DOHH2 (cell line): ENCODE measurements at regions not wholly inside any gene's neighbourhood (a gene's known extent, or its start where the extent isn't known, plus 50 kb on each side); places are given as distances from the start of the nearest gene placed in this dataset.

Experiments used
- H3F3A ChIP-seq: fragments of 200-600 bp; sonication (generic), shearing (Covaris generic); 2 replicates; pipeline ENCODE4 v1.6.0; 2016; ENCODE audit warnings: antibody characterized with exemption, mild to moderate bottlenecking; ENCODE audit not compliant: control insufficient read depth, insufficient read depth
- H3K27ac ChIP-seq: fragments of 200-600 bp; sonication (generic); 2 replicates; pipeline ENCODE4 v1.5.1; 2014; ENCODE audit warnings: low read depth, mild to moderate bottlenecking, low read length, moderate library complexity
- H3K27me3 ChIP-seq: fragments of 200-600 bp; sonication (generic); 2 replicates; pipeline ENCODE4 v1.6.1; 2014; ENCODE audit warnings: mild to moderate bottlenecking, low read length, mixed read lengths; ENCODE audit not compliant: control insufficient read depth
- H3K36me3 ChIP-seq: fragments of 200-600 bp; sonication (generic); 2 replicates; pipeline ENCODE4 v1.6.1; 2014; ENCODE audit warnings: mild to moderate bottlenecking, low read length, moderate library complexity, mixed read lengths; ENCODE audit not compliant: control insufficient read depth
- H3K4me1 ChIP-seq: fragments of 200-600 bp; sonication (generic); 2 replicates; pipeline ENCODE4 v1.6.1; 2014; ENCODE audit warnings: mild to moderate bottlenecking, low read length, mixed read lengths; ENCODE audit not compliant: control insufficient read depth
- H3K4me2 ChIP-seq: fragments of 200-600 bp; sonication (generic); 2 replicates; pipeline ENCODE4 v1.6.0; 2014; ENCODE audit warnings: mild to moderate bottlenecking, low read length, moderate library complexity
- H3K4me3 ChIP-seq: fragments of 200-600 bp; sonication (generic); 2 replicates; pipeline ENCODE4 v1.5.1; 2014; ENCODE audit warnings: mild to moderate bottlenecking, low read length, mixed read lengths
- H3K79me2 ChIP-seq: fragments of 200-600 bp; sonication (generic); 2 replicates; pipeline ENCODE4 v1.6.1; 2014; ENCODE audit warnings: mild to moderate bottlenecking, low read length, mixed read lengths; ENCODE audit not compliant: control insufficient read depth
- H3K9me2 ChIP-seq: fragments of 200-600 bp; sonication (generic); replicated peaks from 2 replicates; pipeline ENCODE4 v1.6.1; 2014; ENCODE audit warnings: mild to moderate bottlenecking, low read length, mixed read lengths; ENCODE audit not compliant: control insufficient read depth
- H3K9me3 ChIP-seq: fragments of 200-600 bp; sonication (generic); 2 replicates; pipeline ENCODE4 v1.6.1; 2014; ENCODE audit warnings: antibody characterized with exemption, low read length, mixed read lengths; ENCODE audit not compliant: control insufficient read depth, insufficient read depth
- H4K20me1 ChIP-seq: fragments of 200-600 bp; sonication (generic); 2 replicates; pipeline ENCODE4 v1.6.0; 2014; ENCODE audit warnings: low read depth, mild to moderate bottlenecking, antibody characterized with exemption, low read length, moderate library complexity; ENCODE audit not compliant: control insufficient read depth, insufficient read depth
- EZH2phosphoT487 ChIP-seq: fragments of 200-600 bp; sonication (generic); IDR thresholded peaks from 2 replicates; pipeline ENCODE4 v1.6.1; 2017; ENCODE audit warnings: borderline replicate concordance, mild to moderate bottlenecking, antibody characterized with exemption, low read length, moderate library complexity, mixed read lengths
- TF ChIP-seq, protein P1 (sequence below): fragments of 200-600 bp; sonication (generic); IDR thresholded peaks from one replicate; pipeline ENCODE4 v1.5.1; 2014; ENCODE audit warnings: antibody characterized with exemption, mild to moderate bottlenecking, low read depth, low read length; ENCODE audit not compliant: poor library complexity, severe bottlenecking

DNA sequence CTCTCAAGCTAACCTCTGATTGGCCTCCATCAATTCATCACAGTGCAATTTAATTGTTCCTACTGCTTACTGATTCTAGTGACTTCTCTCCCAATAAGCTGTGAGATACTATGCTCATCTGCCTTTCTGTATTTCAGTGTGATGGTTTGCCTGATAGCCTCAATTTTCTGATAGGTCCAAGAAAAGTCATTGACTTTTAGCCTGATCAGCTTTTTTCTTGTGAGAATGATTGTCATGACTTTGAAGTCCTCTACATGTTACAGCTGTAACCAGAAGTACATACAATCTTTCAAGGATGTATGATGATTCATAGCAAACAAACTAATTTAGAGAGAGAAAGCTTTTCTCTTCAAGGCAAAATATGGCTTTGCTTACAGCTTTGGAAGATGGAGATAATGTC is 463.8 kb upstream of the CNTN3 start:
- no peaks in the 10 kb centered on the region for H3K79me2 ChIP-seq
- H3K4me3 ChIP-seq, result no peak overlapping the region
- no peaks in the 10 kb centered on the region for H3F3A ChIP-seq
- no peaks in the 10 kb centered on the region for H3K36me3 ChIP-seq
- no peak overlapping the region for H3K4me2 ChIP-seq
- no peaks in the 10 kb centered on the region for H3K9me2 ChIP-seq
- TF ChIP-seq, protein P1, sequence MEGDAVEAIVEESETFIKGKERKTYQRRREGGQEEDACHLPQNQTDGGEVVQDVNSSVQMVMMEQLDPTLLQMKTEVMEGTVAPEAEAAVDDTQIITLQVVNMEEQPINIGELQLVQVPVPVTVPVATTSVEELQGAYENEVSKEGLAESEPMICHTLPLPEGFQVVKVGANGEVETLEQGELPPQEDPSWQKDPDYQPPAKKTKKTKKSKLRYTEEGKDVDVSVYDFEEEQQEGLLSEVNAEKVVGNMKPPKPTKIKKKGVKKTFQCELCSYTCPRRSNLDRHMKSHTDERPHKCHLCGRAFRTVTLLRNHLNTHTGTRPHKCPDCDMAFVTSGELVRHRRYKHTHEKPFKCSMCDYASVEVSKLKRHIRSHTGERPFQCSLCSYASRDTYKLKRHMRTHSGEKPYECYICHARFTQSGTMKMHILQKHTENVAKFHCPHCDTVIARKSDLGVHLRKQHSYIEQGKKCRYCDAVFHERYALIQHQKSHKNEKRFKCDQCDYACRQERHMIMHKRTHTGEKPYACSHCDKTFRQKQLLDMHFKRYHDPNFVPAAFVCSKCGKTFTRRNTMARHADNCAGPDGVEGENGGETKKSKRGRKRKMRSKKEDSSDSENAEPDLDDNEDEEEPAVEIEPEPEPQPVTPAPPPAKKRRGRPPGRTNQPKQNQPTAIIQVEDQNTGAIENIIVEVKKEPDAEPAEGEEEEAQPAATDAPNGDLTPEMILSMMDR, result no peak
- H3K27ac ChIP-seq, result no peak overlapping the region
- H4K20me1 ChIP-seq, result no peaks in the 10 kb centered on the region
- H3K27me3 ChIP-seq, result no peaks in the 10 kb centered on the region
- no peaks in the 10 kb centered on the region for H3K9me3 ChIP-seq
- no peaks in the 10 kb centered on the region for H3K4me1 ChIP-seq

DNA sequence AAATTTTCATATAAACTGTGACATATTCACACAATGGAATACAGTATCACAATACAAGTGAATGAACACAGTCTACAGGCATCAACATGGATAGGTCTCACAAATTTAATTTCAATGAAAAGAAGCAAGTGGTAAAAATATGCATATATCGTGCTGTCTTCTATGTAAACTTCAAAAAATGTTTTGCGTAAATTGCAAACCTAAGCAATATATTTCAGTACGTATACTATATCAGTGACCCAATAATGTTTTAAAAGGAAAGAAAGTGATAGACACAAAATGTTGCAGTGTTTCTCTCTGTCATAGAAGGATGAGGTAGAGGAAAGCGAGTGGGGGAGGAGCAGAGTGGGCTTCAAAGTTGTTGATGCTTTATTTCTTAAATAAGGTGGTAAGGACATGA is 468.4 kb upstream of the CNTN3 start:
- no peaks in the 10 kb centered on the region for H3K27me3 ChIP-seq
- no peaks in the 10 kb centered on the region for H3K79me2 ChIP-seq
- H3K4me1 ChIP-seq, result no peaks in the 10 kb centered on the region
- no peaks in the 10 kb centered on the region for H4K20me1 ChIP-seq
- H3F3A ChIP-seq, result no peaks in the 10 kb centered on the region
- H3K9me3 ChIP-seq, result no peaks in the 10 kb centered on the region
- H3K36me3 ChIP-seq, result no peaks in the 10 kb centered on the region
- H3K9me2 ChIP-seq, result no peaks in the 10 kb centered on the region
- H3K4me2 ChIP-seq, result no peak overlapping the region
- H3K4me3 ChIP-seq, result no peak overlapping the region
- no peak for TF ChIP-seq EZH2phosphoT487
- TF ChIP-seq, protein P1, result no peak
- no peak overlapping the region for H3K27ac ChIP-seq

DNA sequence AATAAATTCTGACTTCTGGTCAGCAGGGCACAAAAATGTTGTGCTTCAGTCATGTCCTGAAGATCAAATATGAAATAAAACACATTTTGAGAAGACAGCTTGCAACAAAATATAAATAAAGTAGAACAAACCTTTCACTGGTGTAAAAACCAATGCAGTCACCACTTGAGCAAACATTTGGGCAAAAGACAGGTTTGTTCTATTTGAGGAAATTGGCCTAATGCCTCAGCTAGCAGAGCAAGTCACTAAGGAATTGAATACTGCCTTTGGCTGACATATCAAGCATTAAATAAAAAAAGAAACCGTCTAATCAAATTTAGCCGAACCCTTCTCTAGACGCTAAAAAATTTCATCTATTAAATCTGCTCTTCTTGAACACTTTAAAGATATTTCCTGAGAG is 475.4 kb upstream of the CNTN3 start:
- Histone ChIP-seq H3K4me3 (no peak overlapping the region), H3K4me1 (no peaks in the 10 kb centered on the region), H3K79me2 (no peaks in the 10 kb centered on the region), H3K9me3 (no peaks in the 10 kb centered on the region), H3F3A (no peaks in the 10 kb centered on the region), H3K27ac (no peak overlapping the region), H4K20me1 (no peaks in the 10 kb centered on the region), H3K36me3 (no peaks in the 10 kb centered on the region), H3K27me3 (no peaks in the 10 kb centered on the region), H3K4me2 (no peak overlapping the region), H3K9me2 (no peaks in the 10 kb centered on the region)
- TF ChIP-seq, protein P1, result no peak
- no peak for TF ChIP-seq EZH2phosphoT487
